Upper lobe of right lung (tissue), 1 donor: ENCODE measurements at regions not wholly inside any gene's neighbourhood (a gene's known extent, or its start where the extent isn't known, plus 50 kb on each side); places are given as distances from the start of the nearest gene placed in this dataset.

Source experiments
- ATAC-seq: fragments of 200-7000 bp; cut with Tn5 transposase; one replicate; pipeline ENCODE4 v1.9.1; 2020; ENCODE audit warnings: mild to moderate bottlenecking, moderate library complexity
- DNase-seq: peaks from one replicate; pipeline ENCODE4 v3.0.0-alpha.2; 2020
- H3K27ac ChIP-seq: fragments of 200-600 bp; one replicate; pipeline ENCODE4 v1.8.0; 2022
- H3K27me3 ChIP-seq: fragments of 200-600 bp; one replicate; pipeline ENCODE4 v1.8.0; 2022; ENCODE audit warnings: mild to moderate bottlenecking
- H3K36me3 ChIP-seq: fragments of 200-600 bp; one replicate; pipeline ENCODE4 v1.8.0; 2022
- H3K4me1 ChIP-seq: fragments of 200-600 bp; one replicate; pipeline ENCODE4 v1.8.0; 2022
- H3K4me3 ChIP-seq: fragments of 200-600 bp; one replicate; pipeline ENCODE4 v1.8.0; 2022; ENCODE audit warnings: mild to moderate bottlenecking
- H3K9me3 ChIP-seq: fragments of 200-600 bp; one replicate; pipeline ENCODE4 v1.8.0; 2022
- CTCF ChIP-seq: fragments of 200-600 bp; IDR thresholded peaks from one replicate; pipeline ENCODE4 v1.8.0; 2022; ENCODE audit warnings: antibody characterized with exemption
- intact Hi-C: fragments of 100-400 bp; cut with DNase I; formaldehyde crosslinking; loops from one replicate; pipeline ENCODE4 v1.11.0; 2022
- donor health status: DM: no; HTN: yes; CAD: no; lungs with severe emphysema.

GRCh38 chr10:57948796-57949195 lies 318.9 kb downstream of the IPMK start:
- DNase-seq (no peak), ATAC-seq (no peak)
- no peak overlapping the region for H3K27ac ChIP-seq
- no peaks in the 10 kb centered on the region for H3K27me3 ChIP-seq
- no peaks in the 10 kb centered on the region for H3K36me3 ChIP-seq
- no peak overlapping the region for H3K4me3 ChIP-seq
- no peak for TF ChIP-seq CTCF
- H3K9me3 ChIP-seq: no peaks in the 10 kb centered on the region
- intact Hi-C loops: no loop called here
- H3K4me1 ChIP-seq: no peaks in the 10 kb centered on the region

- H3K36me3 ChIP-seq: no peaks in the 10 kb centered on the region
- intact Hi-C loops: no loop called here
- no peak overlapping the region for H3K27ac ChIP-seq
- H3K9me3 ChIP-seq: no peaks in the 10 kb centered on the region
- H3K27me3 ChIP-seq: no peaks in the 10 kb centered on the region
- H3K4me1 ChIP-seq: no peaks in the 10 kb centered on the region
- no peak overlapping the region for H3K4me3 ChIP-seq
- no peak for TF ChIP-seq CTCF
- ATAC-seq (no peak), DNase-seq (no peak)
These were observed 320.9 kb downstream of the IPMK start for GRCh38 chr10:57946833-57947232.

DNA sequence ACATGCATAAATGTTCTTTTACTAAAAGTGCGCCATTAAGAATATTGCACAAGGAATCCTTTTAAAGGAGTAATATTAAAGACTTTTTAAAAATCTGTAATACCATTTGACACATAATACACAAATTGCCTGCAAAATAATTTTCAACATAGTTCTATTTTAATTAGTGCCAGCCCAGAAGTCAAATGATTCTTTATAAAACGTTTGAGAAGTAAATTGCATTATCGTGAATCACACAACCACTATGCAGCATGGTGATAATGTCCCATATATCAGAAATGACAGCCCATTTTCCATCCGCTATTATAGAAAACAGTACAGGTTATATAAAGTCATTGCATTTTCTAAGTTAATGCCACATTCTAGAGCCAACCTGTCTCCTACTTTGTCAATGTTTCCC lies 324.0 kb downstream of the IPMK start:
- ATAC-seq (no peak), DNase-seq (no peak)
- Histone ChIP-seq H3K27me3 (no peaks in the 10 kb centered on the region), H3K4me1 (no peaks in the 10 kb centered on the region), H3K27ac (no peak overlapping the region), H3K9me3 (no peaks in the 10 kb centered on the region), H3K36me3 (no peaks in the 10 kb centered on the region), H3K4me3 (no peak overlapping the region)
- TF ChIP-seq CTCF: no peak
- intact Hi-C loops: no loop called here

DNA sequence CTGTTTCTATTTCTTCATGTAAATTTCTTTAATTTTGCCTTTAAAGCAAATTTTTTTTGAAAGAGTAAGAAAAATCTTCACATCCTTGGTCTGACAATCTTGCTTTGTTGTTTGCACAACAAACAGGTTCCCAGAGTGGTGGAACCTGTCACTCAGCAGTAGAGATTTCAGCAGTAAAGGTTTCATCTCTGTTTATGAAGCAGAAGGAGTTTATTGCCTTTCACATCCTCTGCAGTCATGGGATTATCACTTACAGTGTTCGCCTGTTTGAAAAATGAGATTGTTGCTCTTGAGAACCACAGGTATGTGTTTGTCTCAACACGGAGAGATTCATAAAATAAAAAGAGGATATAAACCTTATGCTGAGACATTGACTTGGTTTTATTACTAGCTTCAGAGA lies 342.6 kb downstream of the IPMK start:
- TF ChIP-seq CTCF: no peak
- Histone ChIP-seq H3K27me3 (no peaks in the 10 kb centered on the region), H3K36me3 (no peaks in the 10 kb centered on the region), H3K4me1 (no peaks in the 10 kb centered on the region), H3K27ac (no peak overlapping the region), H3K9me3 (no peaks in the 10 kb centered on the region), H3K4me3 (no peak overlapping the region)
- ATAC-seq: no peak
- intact Hi-C loops: no loop called here
- DNase-seq: no peak

DNA sequence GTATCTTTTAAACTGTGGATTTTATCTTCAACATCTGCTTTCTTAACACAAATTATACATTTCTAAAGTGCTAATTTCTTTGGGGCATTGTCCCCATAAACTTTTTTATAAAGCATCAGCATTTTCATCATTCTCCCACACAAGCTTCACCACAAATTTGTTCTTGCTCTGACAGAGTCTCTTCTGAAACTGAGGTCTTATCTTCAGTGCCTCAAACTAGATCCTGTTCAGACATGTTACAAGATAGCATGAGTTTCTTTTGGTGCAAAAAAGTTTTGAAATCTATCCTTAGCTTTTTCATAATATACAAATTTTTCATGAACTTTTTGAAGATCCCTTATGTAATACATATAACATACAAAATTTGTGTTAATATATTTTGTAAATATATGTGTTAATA lies 346.6 kb downstream of the IPMK start:
- ATAC-seq (no peak), DNase-seq (no peak)
- no peak for TF ChIP-seq CTCF
- no peaks in the 10 kb centered on the region for H3K9me3 ChIP-seq
- no peaks in the 10 kb centered on the region for H3K36me3 ChIP-seq
- intact Hi-C loops: no loop called here
- no peak overlapping the region for H3K27ac ChIP-seq
- no peak overlapping the region for H3K4me3 ChIP-seq
- H3K4me1 ChIP-seq: no peaks in the 10 kb centered on the region
- no peaks in the 10 kb centered on the region for H3K27me3 ChIP-seq

DNA sequence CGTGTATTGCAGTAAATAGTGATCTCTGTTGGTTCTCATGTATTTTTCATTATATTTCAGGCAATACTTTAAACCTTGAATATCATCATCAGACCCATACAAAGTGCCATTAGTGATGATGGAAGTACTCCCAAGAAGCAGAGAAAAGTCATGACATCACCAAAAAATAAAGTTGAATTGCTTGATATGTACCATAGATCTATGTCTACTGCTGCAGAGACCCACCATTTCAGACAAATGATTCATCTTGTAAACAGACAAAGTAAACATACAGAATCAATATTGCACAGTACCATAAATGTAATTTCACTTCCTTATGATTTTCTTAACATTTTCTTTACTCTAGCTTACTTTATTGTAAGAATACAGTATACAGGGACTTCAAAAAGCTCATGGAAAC lies 347.8 kb downstream of the IPMK start:
- DNase-seq (no peak), ATAC-seq (no peak)

More for the DNA sequence above, 347.8 kb downstream of the IPMK start:
- no peaks in the 10 kb centered on the region for H3K4me1 ChIP-seq
- no peaks in the 10 kb centered on the region for H3K36me3 ChIP-seq
- H3K9me3 ChIP-seq: no peaks in the 10 kb centered on the region
- no peak for TF ChIP-seq CTCF
- H3K27me3 ChIP-seq: no peaks in the 10 kb centered on the region
- no peak overlapping the region for H3K4me3 ChIP-seq
- no peak overlapping the region for H3K27ac ChIP-seq
- intact Hi-C loops: no loop called here
